K562 (cell line): ENCODE measurements at regions not wholly inside any gene's neighbourhood (a gene's known extent, or its start where the extent isn't known, plus 50 kb on each side); places are given as distances from the start of the nearest gene placed in this dataset.

ENCODE experiments used
- CHD7 ChIP-seq: fragments of 200-600 bp; sonication (generic); IDR thresholded peaks from one replicate; pipeline ENCODE4 v1.6.1; 2012; ENCODE audit warnings: mild to moderate bottlenecking, low read depth, low read length, inconsistent platforms
- HDAC1 ChIP-seq, 2 experiments: fragments of 450-650 bp; IDR thresholded peaks; 2 replicates each; pipeline ENCODE4 v1.6.1; 2016 to 2017; ENCODE audit warnings: inconsistent platforms in 1 of 2, mild to moderate bottlenecking in 1 of 2, moderate library complexity in 1 of 2
- HNRNPL ChIP-seq: fragments of 200-400 bp; formaldehyde crosslinking; IDR thresholded peaks from 2 replicates; pipeline ENCODE4 v1.6.1; 2017; ENCODE audit warnings: low read depth, mild to moderate bottlenecking, low read length
- NR2C1 ChIP-seq, 2 experiments: fragments of 450-650 bp; IDR thresholded peaks; 2 replicates each; pipeline ENCODE4 v1.6.1; 2017; ENCODE audit warnings: mild to moderate bottlenecking in 2 of 2, antibody characterized with exemption in 1 of 2, inconsistent platforms in 1 of 2, missing compliant biosample characterization in 1 of 2, missing genetic modification characterization in 1 of 2
- ZNF511 ChIP-seq: sonication (generic); formaldehyde crosslinking; IDR thresholded peaks from 2 replicates; pipeline ENCODE4 v1.8.0; 2022; ENCODE audit warnings: mild to moderate bottlenecking, missing genetic modification reagents

GRCh38 chr9:19568946-19569345 is 160.1 kb downstream of the ACER2 start (continued):
- TF ChIP-seq CHD7 (no peak), HDAC1 (IDR thresholded peaks at IDR 0.05) (no peak), ZNF511 (CRISPR knock-in tag) (no peak), NR2C1 (IDR thresholded peaks at IDR 0.05) (no peak), NR2C1 (tag; IDR thresholded peaks at IDR 0.05) (no peak), HNRNPL (no peak)
